ENCODE measurements at regions not wholly inside any gene's neighbourhood (a gene's known extent, or its start where the extent isn't known, plus 50 kb on each side); places are given as distances from the start of the nearest gene placed in this dataset.

DNA sequence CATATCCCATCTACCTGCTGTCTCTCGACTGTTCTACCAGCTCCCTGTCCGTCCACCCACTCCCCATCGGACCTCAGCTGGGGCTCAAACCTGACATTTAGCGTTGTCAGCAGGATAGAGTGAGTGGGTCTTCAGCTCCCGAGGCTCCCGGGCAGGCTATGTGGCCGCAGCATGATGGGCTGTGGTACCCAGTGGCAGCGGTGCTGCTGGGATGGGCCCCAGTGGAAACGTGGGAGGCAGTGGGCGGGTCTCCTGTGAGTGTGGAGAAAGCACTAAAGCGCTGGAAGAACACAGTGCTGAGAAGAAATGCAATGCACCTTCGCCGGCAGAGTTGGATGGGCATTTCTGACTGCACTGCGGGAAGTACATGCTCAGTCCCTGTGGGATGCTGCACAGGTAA lies 204.8 kb upstream of the SYT4 start:
- TF ChIP-seq, protein P1, sequence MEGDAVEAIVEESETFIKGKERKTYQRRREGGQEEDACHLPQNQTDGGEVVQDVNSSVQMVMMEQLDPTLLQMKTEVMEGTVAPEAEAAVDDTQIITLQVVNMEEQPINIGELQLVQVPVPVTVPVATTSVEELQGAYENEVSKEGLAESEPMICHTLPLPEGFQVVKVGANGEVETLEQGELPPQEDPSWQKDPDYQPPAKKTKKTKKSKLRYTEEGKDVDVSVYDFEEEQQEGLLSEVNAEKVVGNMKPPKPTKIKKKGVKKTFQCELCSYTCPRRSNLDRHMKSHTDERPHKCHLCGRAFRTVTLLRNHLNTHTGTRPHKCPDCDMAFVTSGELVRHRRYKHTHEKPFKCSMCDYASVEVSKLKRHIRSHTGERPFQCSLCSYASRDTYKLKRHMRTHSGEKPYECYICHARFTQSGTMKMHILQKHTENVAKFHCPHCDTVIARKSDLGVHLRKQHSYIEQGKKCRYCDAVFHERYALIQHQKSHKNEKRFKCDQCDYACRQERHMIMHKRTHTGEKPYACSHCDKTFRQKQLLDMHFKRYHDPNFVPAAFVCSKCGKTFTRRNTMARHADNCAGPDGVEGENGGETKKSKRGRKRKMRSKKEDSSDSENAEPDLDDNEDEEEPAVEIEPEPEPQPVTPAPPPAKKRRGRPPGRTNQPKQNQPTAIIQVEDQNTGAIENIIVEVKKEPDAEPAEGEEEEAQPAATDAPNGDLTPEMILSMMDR (IDR thresholded peaks at IDR 0.05; ENCODE audit: insufficient read depth, low read depth, low read length), result no peak
- no peak for TF ChIP-seq EZH2 (IDR thresholded peaks at IDR 0.05; ENCODE audit: insufficient read depth, low read length)
